K562 (cell line): ENCODE measurements at regions not wholly inside any gene's neighbourhood (a gene's known extent, or its start where the extent isn't known, plus 50 kb on each side); places are given as distances from the start of the nearest gene placed in this dataset.

Source experiments
- ATAC-seq: fragments of 200-7000 bp; cut with Tn5 transposase; 3 replicates; pipeline ENCODE4 v1.9.1; 2020; ENCODE audit warnings: moderate library complexity
- BruUV-seq: library from RNA; stranded (reverse); fragments of 400-500 nt; replicated peaks from 2 replicates; lab custom pipeline; 2021; lab: Mats Ljungman, UMichigan
- CTCF ChIA-PET: fragments of 300-600 bp; formaldehyde crosslinking; extraction: SDS; loops from one replicate; lab custom pipeline; 2021; ENCODE audit warnings: low intra/inter-chr PET ratio; lab: Yijun Ruan, JAX
- POLR2A ChIA-PET: fragments of 300-600, 350-650 bp; sonication (Branson Sonifier 250); formaldehyde crosslinking; extraction: SDS; loops from one replicate; lab custom pipeline; 2021; ENCODE audit warnings: antibody characterized with exemption, inconsistent platforms; lab: Yijun Ruan, JAX
- DNase-seq, 4 experiments: peaks; one replicate each; pipeline versions ENCODE4 v3.0.0 to v3.0.0-alpha.2; 2011 to 2018; ENCODE audit warnings: low spot score in 3 of 4, mixed read lengths in 3 of 4; ENCODE audit errors: extremely low read depth in 1 of 4
- FAIRE-seq: peaks from 2 replicates; lab custom pipeline; 2011; peaks lifted over from hg19 to GRCh38; lab: Jason Lieb, UNC
- H2AFZ ChIP-seq: 2 replicates; pipeline ENCODE4 v1.6.0; 2011; ENCODE audit warnings: low read depth, low read length, control low read depth, inconsistent platforms
- H3K27ac ChIP-seq: fragments of 200-600 bp; 3 replicates; pipeline ENCODE4 v1.8.0; 2011; ENCODE audit warnings: low read depth, mild to moderate bottlenecking, control low read depth, inconsistent platforms, low read length, moderate library complexity, mixed read lengths; ENCODE audit errors: extremely low read depth
- H3K27me3 ChIP-seq, 2 experiments: fragments of 300-600 bp in 1 of 2; 2 replicates in 1 of 2; 3 replicates in 1 of 2; pipeline versions ENCODE4 v1.6.0 to v1.8.0; 2011; ENCODE audit warnings: inconsistent platforms in 2 of 2, low read length in 2 of 2, mild to moderate bottlenecking in 1 of 2, mixed read lengths in 1 of 2, moderate library complexity in 1 of 2; ENCODE audit not compliant: control insufficient read depth in 2 of 2, insufficient read depth in 2 of 2
- H3K36me3 ChIP-seq: fragments of 300-600 bp; 3 replicates; pipeline ENCODE4 v1.8.0; 2011; ENCODE audit warnings: mild to moderate bottlenecking, low read length, inconsistent platforms; ENCODE audit not compliant: control insufficient read depth, insufficient read depth
- H3K4me1 ChIP-seq, 2 experiments: fragments of 200-600 bp in 1 of 2; replicated peaks in 1 of 2; 2 replicates in 1 of 2; 3 replicates in 1 of 2; pipeline versions ENCODE4 v1.5.1 to v1.8.0; 2011; ENCODE audit warnings: inconsistent platforms in 2 of 2, low read length in 2 of 2, mild to moderate bottlenecking in 1 of 2, mixed read lengths in 1 of 2, moderate library complexity in 1 of 2; ENCODE audit not compliant: control insufficient read depth in 2 of 2, insufficient read depth in 2 of 2
- H3K4me2 ChIP-seq: 2 replicates; pipeline ENCODE4 v1.6.1; 2011; ENCODE audit warnings: low read length, control low read depth, inconsistent platforms, mixed read lengths; ENCODE audit not compliant: insufficient read depth
- H3K4me3 ChIP-seq: fragments of 200-600 bp; sonication (generic), shearing (Covaris generic); 2 replicates; pipeline ENCODE4 v1.5.1; 2016; ENCODE audit warnings: control low read depth, inconsistent platforms
- H3K79me2 ChIP-seq: fragments of 200-600 bp; 3 replicates; pipeline ENCODE4 v1.8.0; 2011; ENCODE audit warnings: low read length, inconsistent platforms; ENCODE audit not compliant: control insufficient read depth, insufficient read depth
- H3K9ac ChIP-seq, 2 experiments: 2 replicates each; pipeline versions ENCODE4 v1.6.0 to v1.6.1; 2011; ENCODE audit warnings: low read depth in 2 of 2, low read length in 2 of 2, control low read depth in 1 of 2, inconsistent platforms in 1 of 2, mild to moderate bottlenecking in 1 of 2, mixed read lengths in 1 of 2; ENCODE audit not compliant: insufficient read depth in 1 of 2
- H3K9me1 ChIP-seq: one replicate; pipeline ENCODE4 v1.6.0; 2011; ENCODE audit warnings: inconsistent platforms, mild to moderate bottlenecking, low read length, moderate library complexity; ENCODE audit not compliant: control insufficient read depth, insufficient read depth
- H3K9me3 ChIP-seq: replicated peaks from 2 replicates; pipeline ENCODE4 v1.5.1; 2011; ENCODE audit warnings: low read depth, low read length, inconsistent platforms; ENCODE audit not compliant: control insufficient read depth, insufficient read depth
- H4K20me1 ChIP-seq: replicated peaks from 2 replicates; pipeline ENCODE4 v1.6.1; 2011; ENCODE audit warnings: low read length, inconsistent platforms, mixed read lengths; ENCODE audit not compliant: control insufficient read depth, insufficient read depth
- ELF2 ChIP-seq: fragments of 250-450 bp; sonication (Bioruptor Pico); IDR thresholded peaks from 2 replicates; pipeline ENCODE4 v1.5.0; 2021; ENCODE audit warnings: mild to moderate bottlenecking
- GTF2E2 ChIP-seq: fragments of 200-800 bp; sonication (Bioruptor generic); IDR thresholded peaks from 2 replicates; pipeline ENCODE4 v1.6.1; 2016; ENCODE audit warnings: missing genetic modification characterization, missing compliant biosample characterization
- MEF2A ChIP-seq: IDR thresholded peaks from 2 replicates; pipeline ENCODE4 v1.6.1; 2011; ENCODE audit warnings: low read depth, mild to moderate bottlenecking, low read length, moderate library complexity; ENCODE audit not compliant: control insufficient read depth
- RAD51 ChIP-seq: fragments of 450-650 bp; IDR thresholded peaks from 2 replicates; pipeline ENCODE4 v1.7.1; 2016; ENCODE audit warnings: low read depth, mild to moderate bottlenecking, borderline replicate concordance
- SMAD4 ChIP-seq: fragments of 250-450 bp; sonication (Bioruptor Pico); conservative IDR thresholded peaks from 2 replicates; pipeline ENCODE4 v1.8.0; 2021; ENCODE audit warnings: inconsistent platforms, mild to moderate bottlenecking, moderate library complexity
- TGIF2 ChIP-seq: sonication (generic); formaldehyde crosslinking; IDR thresholded peaks from 2 replicates; pipeline ENCODE4 v1.8.1; 2022; ENCODE audit warnings: mild to moderate bottlenecking, missing genetic modification reagents, moderate library complexity
- ZBTB1 ChIP-seq: sonication (generic); formaldehyde crosslinking; IDR thresholded peaks from 2 replicates; pipeline ENCODE4 v1.8.1; 2023; ENCODE audit warnings: missing genetic modification reagents, low read depth, mild to moderate bottlenecking, borderline replicate concordance
- WGBS: fragments of 100-300 bp; shearing (Covaris generic); methylation state at CpG from one replicate; pipeline ENCODE4 v1.1.6; 2016; ENCODE audit warnings: low coverage, mixed read lengths; ENCODE audit not compliant: insufficient coverage; ENCODE audit errors: missing lambda C conversion rate; 5-methylcytosine and 5-hydroxymethylcytosine counted together
- in situ Hi-C: fragments of 300-500 bp; cut with MboI; formaldehyde crosslinking; loops from 4 replicates; pipeline ENCODE4 v1.15.0; 2018; ENCODE audit warnings: inconsistent platforms, mixed read lengths
- intact Hi-C: fragments of 100-400 bp; cut with micrococcal nuclease; formaldehyde crosslinking; loops from 2 replicates; pipeline ENCODE4 v1.14.2; 2022
- TF ChIP-seq, protein P1 (sequence below): fragments of 250-450 bp; sonication (Bioruptor Pico); IDR thresholded peaks from 2 replicates; pipeline ENCODE4 v1.4.0; 2020; ENCODE audit warnings: mild to moderate bottlenecking, moderate library complexity

DNA sequence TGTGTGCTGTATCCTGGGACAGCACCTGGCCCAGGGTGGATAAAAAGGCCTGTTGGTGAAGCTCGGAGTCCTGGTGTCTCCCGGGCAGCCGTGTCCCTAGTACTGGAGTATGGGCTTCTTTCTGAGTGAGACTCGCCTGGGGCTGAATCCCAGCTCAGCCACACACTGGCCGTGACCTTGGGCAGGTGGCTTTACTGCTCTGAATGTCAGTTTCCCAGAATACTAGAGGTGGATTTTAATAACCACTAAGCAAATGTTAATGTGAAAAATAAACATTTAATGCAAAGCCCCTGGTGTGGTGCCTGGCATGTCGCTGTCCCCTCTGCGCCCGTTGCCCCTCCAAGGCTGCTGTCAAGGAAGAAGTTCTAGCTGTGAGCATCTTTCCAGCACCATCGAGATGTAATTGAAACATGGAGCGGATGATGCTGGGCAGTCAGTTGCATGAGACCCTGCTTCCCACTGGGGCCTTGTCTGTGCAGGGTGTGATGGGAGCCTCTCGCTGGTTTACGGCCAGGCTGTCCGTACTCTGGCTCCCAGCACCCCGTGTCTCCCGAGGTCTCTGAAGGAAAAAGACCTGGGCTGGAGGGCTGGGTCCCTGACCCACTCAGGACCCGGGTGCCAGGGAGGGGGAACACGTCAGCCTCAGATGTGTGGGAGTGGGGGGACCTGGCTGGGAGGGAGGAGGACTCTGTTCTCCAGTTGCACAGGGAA, 527.8 kb downstream of the MATN1 start (continued):
- TF ChIP-seq ZBTB1 (no peak), RAD51 (no peak), ELF2 (no peak), GTF2E2 (tag) (no peak)
- TF ChIP-seq, all 486 proteins: peak for 0

DNA sequence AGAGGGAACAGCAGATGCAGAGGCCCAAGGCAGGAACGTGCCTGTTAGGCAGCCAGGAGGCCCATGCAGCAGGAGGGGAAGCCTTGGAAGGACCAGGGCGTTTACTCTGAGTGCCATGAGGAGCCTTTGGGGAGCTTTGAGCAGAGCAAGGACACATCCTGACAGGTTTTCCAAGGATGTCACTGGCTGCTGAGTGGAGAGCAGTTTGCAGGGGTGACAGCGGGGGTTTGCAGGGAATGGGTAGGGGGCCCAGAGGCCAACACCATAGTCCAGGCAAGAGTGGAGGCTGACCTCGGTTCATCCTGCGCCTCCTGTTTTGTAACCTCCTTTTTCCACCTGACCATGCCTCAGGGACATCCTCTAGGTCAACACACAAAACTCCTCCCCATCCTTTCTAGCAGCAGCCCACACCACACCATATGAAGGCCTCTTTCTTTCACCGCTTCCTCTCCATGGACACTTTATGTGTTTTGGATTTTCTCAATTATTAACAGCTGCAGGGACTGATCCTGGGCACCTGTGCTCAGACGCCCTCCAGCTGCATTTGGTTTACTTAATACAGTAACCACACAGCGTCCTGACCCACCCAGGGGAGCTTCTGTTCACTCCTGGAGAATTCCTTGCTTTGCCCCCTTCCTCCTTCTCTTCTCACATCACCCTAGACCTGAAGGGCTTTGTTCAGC, 528.5 kb downstream of the MATN1 start:
- no peak overlapping the region for H3K4me2 ChIP-seq
- CTCF ChIA-PET: no interaction called here
- intact Hi-C loops: no loop called here

More for the DNA sequence above, 528.5 kb downstream of the MATN1 start:
- no peak for FAIRE-seq
- Histone ChIP-seq H3K9ac (no peak overlapping the region), H3K9me3 (no peaks in the 10 kb centered on the region; the same call in 1 of the 2 replicates), H3K4me3 (no peak overlapping the region), H3K36me3 (no peaks in the 10 kb centered on the region), H3K27ac (no peak overlapping the region), H3K4me1 (peaks cover 14 to 18% of the 10 kb centered on the region in 2 experiments), H3K27me3 (peaks cover 2 to 34% of the 10 kb centered on the region in 2 experiments; a peak in 3 of 5 replicates), H4K20me1 (0 out of 2 replicates have a peak, but pooled peaks cover 4% of the 10 kb centered on the region), H3K79me2 (no peaks in the 10 kb centered on the region), H3K9me1 (no peaks in the 10 kb centered on the region), H2AFZ (no peak overlapping the region)
- TF ChIP-seq SMAD4 (CRISPR knock-in tag): no peak
- no peak for TF ChIP-seq MEF2A
- TF ChIP-seq TGIF2 (CRISPR knock-in tag): no peak
- TF ChIP-seq, protein P1, sequence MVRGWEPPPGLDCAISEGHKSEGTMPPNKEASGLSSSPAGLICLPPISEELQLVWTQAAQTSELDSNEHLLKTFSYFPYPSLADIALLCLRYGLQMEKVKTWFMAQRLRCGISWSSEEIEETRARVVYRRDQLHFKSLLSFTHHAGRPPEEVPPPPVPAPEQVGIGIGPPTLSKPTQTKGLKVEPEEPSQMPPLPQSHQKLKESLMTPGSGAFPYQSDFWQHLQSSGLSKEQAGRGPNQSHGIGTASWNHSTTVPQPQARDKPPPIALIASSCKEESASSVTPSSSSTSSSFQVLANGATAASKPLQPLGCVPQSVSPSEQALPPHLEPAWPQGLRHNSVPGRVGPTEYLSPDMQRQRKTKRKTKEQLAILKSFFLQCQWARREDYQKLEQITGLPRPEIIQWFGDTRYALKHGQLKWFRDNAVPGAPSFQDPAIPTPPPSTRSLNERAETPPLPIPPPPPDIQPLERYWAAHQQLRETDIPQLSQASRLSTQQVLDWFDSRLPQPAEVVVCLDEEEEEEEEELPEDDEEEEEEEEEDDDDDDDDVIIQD (CRISPR knock-in tag): no peak
- BruUV-seq: no TSS peak
- WGBS: 16% methylated on average over 8 of the region's 8 CpGs
- no peak for ATAC-seq
- DNase-seq: no peak
- in situ Hi-C loops: no loop called here
- POLR2A ChIA-PET: interaction anchor here (0.6 to 1.4 kb wide), 3 partner anchors 12 to 1704 kb away, joined by 3 to 4 read pairs (median 3); no protein-coding TSS in a partner anchor
